Stimulated activated CD8-positive, alpha-beta memory T cell treated with anti-CD3 and anti-CD28 coated beads, Interleukin-7, amount 100 ng/mL, for 48 hours (primary cell): ENCODE measurements at regions not wholly inside any gene's neighbourhood (a gene's known extent, or its start where the extent isn't known, plus 50 kb on each side); places are given as distances from the start of the nearest gene placed in this dataset.
"Not testable (repeated sequence)": the region's sequence is repeated elsewhere in the genome, so short reads cannot be mapped to it uniquely, and the experiment has no call there.

Experiments
- DNase-seq, 2 donors: peaks; one replicate each; pipeline ENCODE4 v3.0.0-alpha.2; 2020; ENCODE audit warnings: low read depth in 1 of 2; ENCODE audit errors: extremely low read depth in 1 of 2

- no peak for DNase-seq
Measured at GRCh38 chr5:163252950-163253349, 184.4 kb upstream of the CCNG1 start.

DNA sequence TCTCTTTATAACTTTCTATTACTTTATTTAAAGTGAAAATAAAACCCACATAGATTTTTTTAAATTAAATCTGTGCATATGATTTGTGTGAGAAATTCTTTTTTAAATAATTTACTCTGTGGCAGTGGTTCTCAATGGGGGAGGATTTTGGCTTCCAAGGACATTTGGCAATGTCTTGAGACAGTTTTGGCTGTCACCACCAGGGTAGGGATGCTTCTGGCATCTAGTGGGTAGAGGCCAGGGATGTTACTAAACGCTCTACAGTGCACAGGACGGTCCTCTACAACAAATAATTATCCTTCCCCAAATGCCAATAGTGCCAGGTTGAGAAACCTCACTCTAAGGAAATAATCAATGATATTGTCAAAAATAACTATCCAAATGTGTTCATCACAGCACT lies 177.9 kb upstream of the CCNG1 start:
- DNase-seq: no peak

- no peak for DNase-seq
Measured at GRCh38 chr5:163260471-163260870, 176.9 kb upstream of the CCNG1 start.

DNA sequence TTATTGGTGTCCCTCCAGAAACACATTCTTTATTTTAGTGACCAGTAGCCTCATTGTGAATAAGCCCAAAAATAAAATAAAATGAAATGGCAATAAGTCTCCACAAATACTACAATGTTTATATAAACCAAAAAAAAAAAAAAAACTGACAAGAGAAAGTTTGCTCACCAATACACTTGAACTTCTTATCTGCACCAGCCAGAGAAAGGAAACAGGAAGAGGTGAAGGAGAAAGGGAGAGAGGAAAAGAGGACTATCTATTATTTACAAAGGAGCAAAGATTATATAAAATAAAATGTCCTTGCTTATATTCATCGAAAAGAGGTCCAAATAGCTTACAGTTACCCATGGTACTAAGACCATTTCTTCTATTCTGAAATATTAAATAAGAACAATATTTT lies 176.4 kb upstream of the CCNG1 start:
- no peak for DNase-seq

DNA sequence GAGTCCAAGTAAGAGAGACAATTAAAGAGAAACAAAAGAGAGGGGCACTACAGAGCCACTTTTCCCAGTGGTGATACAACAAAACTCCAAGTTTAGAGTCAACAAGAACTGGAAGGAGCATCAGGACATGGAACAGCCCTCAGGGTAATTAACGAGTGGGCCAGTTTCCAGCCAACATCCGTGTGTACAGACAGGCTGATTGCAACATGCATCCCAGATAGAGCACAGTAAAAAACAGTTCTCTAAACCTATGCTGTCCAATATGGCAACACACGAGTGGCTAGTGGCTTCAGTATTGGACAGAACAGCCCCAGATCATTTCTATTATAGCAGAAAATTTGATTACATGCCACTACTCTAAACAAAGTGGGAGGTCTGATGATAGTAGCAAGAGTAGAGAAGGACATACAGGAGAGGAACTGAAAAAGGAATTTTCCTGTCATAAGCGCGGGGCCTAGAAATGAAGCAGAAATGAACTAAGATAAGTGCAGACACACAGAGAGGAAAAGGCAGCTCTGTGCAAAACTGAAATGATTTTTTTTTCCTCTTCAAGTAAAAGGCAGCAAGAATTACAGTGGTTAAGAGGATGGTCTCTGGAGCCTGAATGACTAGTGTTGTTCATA lies 175.6 kb upstream of the CCNG1 start:
- no peak for DNase-seq

GRCh38 chr5:163266249-163266648 lies 171.1 kb upstream of the CCNG1 start:
- DNase-seq: not testable (repeated sequence)

- no peak for DNase-seq
Measured at GRCh38 chr5:163269624-163270023, 167.8 kb upstream of the CCNG1 start.

DNA sequence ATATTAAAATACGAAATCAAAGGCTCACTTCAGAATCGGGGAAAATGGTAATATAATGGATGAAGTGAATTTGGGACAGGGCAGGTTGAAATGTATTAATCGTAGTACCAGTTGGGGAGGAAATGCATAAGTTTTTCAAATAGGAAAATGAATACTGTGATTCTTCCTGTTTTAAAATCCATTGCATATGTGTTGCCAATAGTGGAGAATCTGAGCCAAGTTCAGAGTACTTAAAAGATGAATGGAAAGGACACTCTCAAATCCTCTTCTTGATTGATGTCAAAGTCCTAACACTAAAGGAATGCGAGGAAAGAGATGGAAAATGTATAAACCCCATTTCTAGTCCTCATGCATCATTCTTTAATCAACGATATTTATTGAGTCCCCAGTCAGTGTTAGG lies 160.9 kb upstream of the CCNG1 start:
- no peak for DNase-seq

DNA sequence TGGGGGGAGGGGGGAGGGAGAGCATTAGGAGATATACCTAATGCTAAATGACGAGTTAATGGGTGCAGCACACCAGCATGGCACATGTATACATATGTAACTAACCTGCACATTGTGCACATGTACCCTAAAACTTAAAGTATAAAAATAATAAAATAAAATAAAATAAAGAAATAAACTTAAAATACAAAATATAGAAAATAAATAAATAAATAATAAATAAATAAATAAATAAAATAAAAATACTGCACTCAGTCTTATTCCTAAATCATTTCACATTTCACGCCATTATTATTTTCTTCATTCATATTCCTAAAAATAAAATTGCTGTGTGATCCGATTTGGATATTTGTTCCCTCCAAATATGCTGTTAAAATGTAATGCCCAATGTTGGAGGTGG lies 156.5 kb upstream of the CCNG1 start:
- DNase-seq: not testable (repeated sequence)

DNA sequence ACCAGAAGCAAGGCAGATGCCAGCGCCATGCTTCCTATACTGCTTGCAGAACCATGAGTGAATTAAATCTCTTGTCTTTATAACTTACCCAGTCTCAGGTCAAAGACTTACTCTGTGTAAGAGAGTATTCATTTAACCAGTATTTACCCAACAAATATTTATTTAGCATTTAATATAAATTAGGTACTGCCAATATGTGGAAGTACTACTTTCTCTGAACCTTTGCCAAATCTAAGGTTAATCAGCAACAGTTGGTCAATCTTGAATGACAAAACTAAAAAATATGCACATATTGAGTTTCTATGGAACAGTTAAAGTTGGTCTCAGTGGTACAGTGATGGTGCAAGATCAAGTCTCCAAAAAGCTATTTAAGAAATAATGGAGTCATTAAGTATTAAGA lies 155.9 kb upstream of the CCNG1 start:
- no peak for DNase-seq

DNA sequence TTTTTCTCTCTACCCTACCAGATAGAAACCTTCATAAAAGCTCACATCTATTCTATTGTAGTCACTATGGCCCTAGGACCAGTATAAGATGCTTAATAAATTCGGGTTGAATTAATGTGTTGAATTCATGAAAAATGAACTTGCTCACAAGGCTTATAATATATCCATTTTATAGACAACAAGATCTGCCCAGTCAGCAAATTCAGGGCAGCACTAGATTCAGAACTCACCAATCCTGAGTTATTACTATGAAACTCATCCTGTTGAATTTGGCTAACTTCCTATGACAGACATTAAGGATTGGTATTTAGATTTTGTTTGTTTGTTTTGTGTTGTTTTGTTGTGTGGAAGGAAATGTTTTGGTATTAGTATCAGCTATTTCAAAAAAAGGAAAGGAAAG lies 143.6 kb upstream of the CCNG1 start:
- DNase-seq: no peak

DNA sequence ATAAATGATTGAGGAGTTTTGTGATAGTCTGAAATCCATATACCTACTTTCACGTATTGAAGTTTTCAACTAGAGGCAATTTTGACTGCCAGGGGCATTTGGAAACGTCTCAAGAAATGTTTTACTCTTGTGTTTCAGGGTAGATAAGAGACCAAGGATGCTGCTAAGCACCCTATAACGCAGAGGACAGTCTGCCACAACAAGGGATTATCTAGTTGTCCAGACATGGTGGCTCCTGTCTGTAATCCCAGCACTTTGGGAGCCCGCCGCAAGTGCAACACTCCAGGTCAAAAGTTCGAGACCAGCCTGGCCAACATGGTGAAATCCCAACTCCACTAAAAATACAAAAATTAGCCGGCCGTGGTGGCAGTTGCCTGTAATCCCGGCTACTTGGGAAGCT lies 133.7 kb upstream of the CCNG1 start:
- DNase-seq: no peak

DNA sequence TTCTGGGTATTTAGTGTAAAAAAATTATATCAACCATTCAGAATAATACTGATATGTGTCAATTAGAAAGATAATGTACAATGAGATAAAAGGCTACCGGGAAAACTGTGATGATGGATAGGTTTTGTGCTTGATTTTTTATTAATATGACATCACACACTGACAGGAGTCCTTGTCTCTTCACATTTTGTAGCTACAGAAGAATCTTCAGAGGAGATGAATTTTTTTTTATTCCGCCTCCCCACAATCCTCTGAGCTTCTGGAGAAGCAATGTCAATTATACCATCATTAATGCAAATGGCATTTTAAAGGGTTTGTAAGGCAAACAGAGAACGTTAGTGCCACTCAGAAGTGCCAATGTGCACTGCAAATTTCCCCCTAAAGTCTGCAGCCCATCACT lies 131.7 kb upstream of the CCNG1 start:
- DNase-seq: no peak

- no peak for DNase-seq
Measured at GRCh38 chr5:163306421-163306820, 131.0 kb upstream of the CCNG1 start.

GRCh38 chr5:163309914-163310313 lies 127.5 kb upstream of the CCNG1 start:
- DNase-seq: no peak

DNA sequence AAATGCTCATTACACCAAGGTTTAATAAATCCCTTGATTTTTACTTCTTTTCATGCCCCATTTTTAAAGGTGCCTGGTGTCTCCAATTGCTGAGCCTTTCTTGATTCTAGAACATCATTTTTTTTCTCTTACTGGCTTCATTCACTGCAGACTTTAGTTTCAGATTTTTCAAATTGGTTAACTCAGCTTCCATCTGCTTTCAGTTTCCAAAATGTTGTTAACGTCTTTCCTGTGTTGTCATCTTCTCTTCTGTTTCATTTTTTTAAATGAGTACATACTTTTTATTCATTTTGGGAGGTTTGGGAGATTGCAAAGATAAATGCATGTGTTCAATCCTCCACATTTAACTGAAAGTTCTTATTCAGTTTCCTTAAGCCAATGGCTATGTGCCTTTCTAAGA lies 126.4 kb upstream of the CCNG1 start:
- no peak for DNase-seq

GRCh38 chr5:163312598-163312997 lies 124.8 kb upstream of the CCNG1 start:
- no peak for DNase-seq

DNA sequence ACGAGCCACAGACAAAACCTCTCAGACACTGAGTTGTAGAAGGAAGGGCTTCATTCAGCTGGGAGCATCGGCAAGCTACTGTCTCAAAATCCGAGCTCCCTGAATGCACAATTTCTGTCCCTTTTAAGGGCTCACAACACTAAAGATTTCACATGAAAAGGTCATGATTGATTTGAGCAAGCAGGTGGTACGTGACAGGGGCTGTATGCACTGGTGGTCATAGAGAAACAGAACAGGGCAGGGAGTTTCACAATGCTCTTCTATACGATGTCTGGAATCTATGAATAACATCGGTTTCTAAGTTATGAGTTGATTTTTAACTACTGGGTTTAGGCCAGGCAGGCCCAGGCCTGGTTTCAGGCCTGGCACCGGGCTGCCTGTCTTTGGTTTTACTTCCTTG lies 124.3 kb upstream of the CCNG1 start:
- not testable (repeated sequence) for DNase-seq

- not testable (repeated sequence) for DNase-seq
Measured at GRCh38 chr5:163316374-163316773, 121.0 kb upstream of the CCNG1 start.

DNA sequence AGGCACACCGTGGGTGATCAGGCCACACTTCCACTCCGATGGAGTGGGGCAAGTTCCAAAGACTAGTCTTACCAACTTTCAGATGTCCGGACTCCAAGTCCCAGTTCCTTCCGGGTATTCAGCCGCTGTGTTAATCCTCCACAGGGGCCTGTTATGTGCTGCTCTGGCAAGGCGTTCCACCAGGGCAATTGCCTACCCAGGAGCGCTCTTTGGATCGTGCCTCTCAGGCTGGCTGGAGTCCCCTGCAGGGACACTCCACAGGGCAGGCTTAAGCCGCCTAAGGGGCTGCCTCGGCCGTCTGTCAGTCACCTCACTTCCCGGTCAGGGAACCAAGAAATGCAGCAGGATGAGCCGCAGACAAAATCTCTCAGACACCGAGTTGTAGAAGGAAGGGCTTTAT lies 118.7 kb upstream of the CCNG1 start:
- DNase-seq: no peak

GRCh38 chr5:163321511-163321910 lies 115.9 kb upstream of the CCNG1 start:
- no peak for DNase-seq

DNA sequence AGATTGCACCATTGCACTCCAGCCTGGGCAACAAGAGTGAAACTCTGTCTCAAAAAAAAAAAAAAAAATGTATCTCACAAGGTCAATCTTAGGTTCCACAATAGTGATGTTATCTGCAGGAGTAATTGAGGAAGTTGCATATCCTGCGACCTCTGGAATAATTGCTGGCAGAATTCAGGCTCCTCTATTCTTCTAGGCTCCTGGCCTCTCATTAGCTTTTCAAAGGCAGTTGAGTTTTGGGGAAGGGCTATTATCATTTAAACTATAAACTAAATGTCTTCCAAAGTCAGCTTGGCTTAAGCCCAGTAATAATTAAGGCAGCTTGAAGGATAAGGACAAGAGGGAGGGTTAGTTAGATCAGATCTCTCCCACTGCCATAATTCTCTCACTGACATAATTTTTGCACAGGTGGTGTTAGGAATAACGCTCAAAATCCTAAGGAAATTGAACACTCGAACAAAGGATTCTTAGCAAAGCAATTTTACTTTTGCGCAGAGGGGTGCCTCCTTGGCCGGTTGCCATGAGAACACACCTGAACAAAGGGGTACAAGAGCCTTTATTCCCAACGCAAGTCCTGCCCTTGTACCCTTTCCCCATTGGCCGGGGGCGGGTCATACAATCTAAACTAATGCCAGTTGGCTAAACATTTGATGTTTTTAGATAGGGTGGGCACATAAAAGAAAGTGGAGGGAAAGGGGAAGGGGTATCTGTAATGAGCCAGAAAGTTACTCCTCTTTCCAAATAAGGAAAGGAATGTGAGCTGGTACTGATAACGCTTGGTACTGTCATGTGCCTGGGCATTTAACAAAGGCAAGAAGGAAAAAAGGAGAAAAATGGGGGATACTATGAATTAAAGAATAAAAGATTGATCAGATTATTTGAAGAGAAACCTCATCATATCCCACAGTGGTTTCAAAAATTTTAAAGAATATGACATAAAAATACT lies 106.4 kb upstream of the CCNG1 start:
- DNase-seq: no peak
